WTC11 (cell line): ENCODE measurements at regions not wholly inside any gene's neighbourhood (a gene's known extent, or its start where the extent isn't known, plus 50 kb on each side); places are given as distances from the start of the nearest gene placed in this dataset.

Experiments
- ATAC-seq: fragments of 200-7000 bp; cut with Tn5 transposase; 2 replicates; pipeline ENCODE4 v1.10.0; 2021; ENCODE audit warnings: mild to moderate bottlenecking, moderate library complexity
- CTCF ChIA-PET: fragments of 300-600 bp; sonication (Branson Sonifier 250); formaldehyde crosslinking; loops from one replicate; lab custom pipeline; 2021; ENCODE audit warnings: antibody characterized with exemption; lab: Charles Lee
- POLR2A ChIA-PET: fragments of 350-600 bp; sonication (Branson Sonifier 250); formaldehyde crosslinking; loops from one replicate; lab custom pipeline; 2021; ENCODE audit warnings: antibody characterized with exemption; lab: Charles Lee
- DNase-seq: peaks from one replicate; pipeline ENCODE4 v3.0.0; 2021; ENCODE audit warnings: low spot score
- H3K27ac Mint-ChIP-seq: 2 replicates; pipeline ENCODE4 v1.8.0; 2021; ENCODE audit warnings: mixed read lengths
- H3K27me3 Mint-ChIP-seq: 2 replicates; pipeline ENCODE4 v1.8.0; 2021; ENCODE audit warnings: low read depth, mild to moderate bottlenecking, moderate library complexity, mixed read lengths
- H3K36me3 Mint-ChIP-seq: 2 replicates; pipeline ENCODE4 v1.8.0; 2021; ENCODE audit warnings: mixed read lengths
- H3K4me1 Mint-ChIP-seq: 2 replicates; pipeline ENCODE4 v1.8.0; 2022; ENCODE audit warnings: mixed read lengths
- H3K4me3 Mint-ChIP-seq: 2 replicates; pipeline ENCODE4 v1.8.0; 2021; ENCODE audit warnings: mild to moderate bottlenecking, moderate library complexity, mixed read lengths
- H3K9me3 Mint-ChIP-seq: 2 replicates; pipeline ENCODE4 v1.8.0; 2021; ENCODE audit warnings: mixed read lengths
- ATF6 ChIP-seq: sonication (generic); formaldehyde crosslinking; IDR thresholded peaks from 2 replicates; pipeline ENCODE4 v1.8.1; 2023; ENCODE audit warnings: mild to moderate bottlenecking, missing genetic modification reagents
- CREB1 ChIP-seq: sonication (generic); formaldehyde crosslinking; IDR thresholded peaks from 2 replicates; pipeline ENCODE4 v1.8.0; 2023; ENCODE audit warnings: mild to moderate bottlenecking, missing genetic modification reagents
- ELF4 ChIP-seq: sonication (generic); formaldehyde crosslinking; IDR thresholded peaks from 2 replicates; pipeline ENCODE4 v1.8.1; 2022; ENCODE audit warnings: low read depth, mild to moderate bottlenecking, moderate library complexity, missing genetic modification reagents
- FOXP4 ChIP-seq: sonication (generic); formaldehyde crosslinking; IDR thresholded peaks from 2 replicates; pipeline ENCODE4 v1.8.0; 2022; ENCODE audit warnings: mild to moderate bottlenecking, missing genetic modification reagents
- HMGXB4 ChIP-seq: sonication (generic); formaldehyde crosslinking; IDR thresholded peaks from 2 replicates; pipeline ENCODE4 v1.8.1; 2023; ENCODE audit warnings: mild to moderate bottlenecking, moderate library complexity, missing genetic modification reagents
- JAZF1 ChIP-seq: fragments of 250-450 bp; sonication (Bioruptor Pico); IDR thresholded peaks from 2 replicates; pipeline ENCODE4 v1.9.0; 2021; ENCODE audit warnings: moderate library complexity, mild to moderate bottlenecking, inconsistent platforms
- JUN ChIP-seq: sonication (generic); formaldehyde crosslinking; IDR thresholded peaks from 2 replicates; pipeline ENCODE4 v1.8.0; 2023; ENCODE audit warnings: mild to moderate bottlenecking, missing genetic modification reagents
- MXD4 ChIP-seq: fragments of 250-450 bp; sonication (Bioruptor Pico); IDR thresholded peaks from 2 replicates; pipeline ENCODE4 v1.8.0; 2021; ENCODE audit warnings: mild to moderate bottlenecking, moderate library complexity, borderline replicate concordance
- NFE2L1 ChIP-seq: sonication (generic); formaldehyde crosslinking; IDR thresholded peaks from 2 replicates; pipeline ENCODE4 v1.8.1; 2023; ENCODE audit warnings: missing genetic modification reagents
- RELA ChIP-seq: sonication (generic); formaldehyde crosslinking; IDR thresholded peaks from 2 replicates; pipeline ENCODE4 v1.8.1; 2022; ENCODE audit warnings: missing genetic modification reagents, mild to moderate bottlenecking, borderline replicate concordance
- SMAD4 ChIP-seq: sonication (generic); formaldehyde crosslinking; IDR thresholded peaks from 2 replicates; pipeline ENCODE4 v1.8.0; 2022; ENCODE audit warnings: mild to moderate bottlenecking, missing genetic modification reagents
- SP1 ChIP-seq: sonication (generic); formaldehyde crosslinking; conservative IDR thresholded peaks from 2 replicates; pipeline ENCODE4 v1.8.1; 2022; ENCODE audit warnings: missing genetic modification reagents
- ZBTB21 ChIP-seq: sonication (generic); formaldehyde crosslinking; IDR thresholded peaks from 2 replicates; pipeline ENCODE4 v1.8.1; 2023; ENCODE audit warnings: mild to moderate bottlenecking, missing genetic modification reagents, borderline replicate concordance
- ZNF232 ChIP-seq: sonication (generic); formaldehyde crosslinking; IDR thresholded peaks from 2 replicates; pipeline ENCODE4 v1.8.0; 2022; ENCODE audit warnings: mild to moderate bottlenecking, missing genetic modification reagents
- ZNF263 ChIP-seq: sonication (generic); formaldehyde crosslinking; IDR thresholded peaks from 2 replicates; pipeline ENCODE4 v1.8.1; 2022; ENCODE audit warnings: low read depth, mild to moderate bottlenecking, moderate library complexity, missing genetic modification reagents
- ZNF671 ChIP-seq: fragments of 250-450 bp; sonication (Bioruptor Pico); IDR thresholded peaks from 2 replicates; pipeline ENCODE4 v1.8.0; 2021; ENCODE audit warnings: mild to moderate bottlenecking
- TF ChIP-seq, protein P1 (sequence below): sonication (generic); formaldehyde crosslinking; IDR thresholded peaks from 2 replicates; pipeline ENCODE4 v1.8.1; 2023; ENCODE audit warnings: mild to moderate bottlenecking, missing genetic modification reagents
- TF ChIP-seq, protein P2 (sequence below): sonication (generic); formaldehyde crosslinking; IDR thresholded peaks from 2 replicates; pipeline ENCODE4 v1.8.0; 2023; ENCODE audit warnings: missing genetic modification reagents, mild to moderate bottlenecking, borderline replicate concordance
- TF ChIP-seq, protein P3 (sequence below): fragments of 250-450 bp; sonication (Bioruptor Pico); IDR thresholded peaks from 2 replicates; pipeline ENCODE4 v2.1.2; 2022; ENCODE audit warnings: mild to moderate bottlenecking, moderate library complexity

GRCh38 chr12:71045781-71046180, 112.0 kb downstream of the TSPAN8 start:
- DNase-seq, result no peak
- no peak overlapping the region for H3K27ac Mint-ChIP-seq
- peaks cover 8% of the 10 kb centered on the region for H3K4me1 Mint-ChIP-seq
- H3K9me3 Mint-ChIP-seq, result peaks cover 26% of the 10 kb centered on the region
- CTCF ChIA-PET, result no interaction called here
- POLR2A ChIA-PET, result no interaction called here
- TF ChIP-seq ZNF263 (no peak), NFE2L1 (CRISPR knock-in tag) (no peak)
- H3K4me3 Mint-ChIP-seq, result no peak overlapping the region
- H3K36me3 Mint-ChIP-seq, result no peaks in the 10 kb centered on the region
- H3K27me3 Mint-ChIP-seq, result no peaks in the 10 kb centered on the region
- ATAC-seq, result no peak

- Mint-ChIP-seq H3K27ac (no peak overlapping the region), H3K4me1 (peaks cover 8% of the 10 kb centered on the region), H3K4me3 (no peak overlapping the region), H3K9me3 (peaks cover 24% of the 10 kb centered on the region), H3K36me3 (no peaks in the 10 kb centered on the region; the same call in 1 of the 2 replicates), H3K27me3 (no peaks in the 10 kb centered on the region)
- CTCF ChIA-PET, result no interaction called here
- TF ChIP-seq ATF6 (CRISPR knock-in tag), result no peak
- TF ChIP-seq JAZF1 (CRISPR knock-in tag), result no peak
- no peak for TF ChIP-seq FOXP4 (CRISPR knock-in tag)
- no peak for TF ChIP-seq ZNF671
- TF ChIP-seq, protein P1, sequence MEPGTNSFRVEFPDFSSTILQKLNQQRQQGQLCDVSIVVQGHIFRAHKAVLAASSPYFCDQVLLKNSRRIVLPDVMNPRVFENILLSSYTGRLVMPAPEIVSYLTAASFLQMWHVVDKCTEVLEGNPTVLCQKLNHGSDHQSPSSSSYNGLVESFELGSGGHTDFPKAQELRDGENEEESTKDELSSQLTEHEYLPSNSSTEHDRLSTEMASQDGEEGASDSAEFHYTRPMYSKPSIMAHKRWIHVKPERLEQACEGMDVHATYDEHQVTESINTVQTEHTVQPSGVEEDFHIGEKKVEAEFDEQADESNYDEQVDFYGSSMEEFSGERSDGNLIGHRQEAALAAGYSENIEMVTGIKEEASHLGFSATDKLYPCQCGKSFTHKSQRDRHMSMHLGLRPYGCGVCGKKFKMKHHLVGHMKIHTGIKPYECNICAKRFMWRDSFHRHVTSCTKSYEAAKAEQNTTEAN (CRISPR knock-in tag), result no peak
- no peak for TF ChIP-seq ZNF232 (CRISPR knock-in tag)
- POLR2A ChIA-PET, result no interaction called here
- DNase-seq (no peak), ATAC-seq (no peak)
These were observed 116.3 kb downstream of the TSPAN8 start for GRCh38 chr12:71041476-71041875.

- ChIA-PET POLR2A (no interaction called here), CTCF (no interaction called here)
- DNase-seq (no peak), ATAC-seq (no peak)
- Mint-ChIP-seq H3K4me3 (no peak overlapping the region), H3K9me3 (peaks cover 19% of the 10 kb centered on the region), H3K27me3 (no peaks in the 10 kb centered on the region), H3K36me3 (no peaks in the 10 kb centered on the region; the same call in 1 of the 2 replicates), H3K27ac (no peak overlapping the region), H3K4me1 (no peaks in the 10 kb centered on the region)
- TF ChIP-seq MXD4 (no peak), JUN (CRISPR knock-in tag) (no peak), SP1 (CRISPR knock-in tag) (no peak), ZBTB21 (no peak), ELF4 (no peak), CREB1 (no peak), SMAD4 (CRISPR knock-in tag) (no peak), HMGXB4 (CRISPR knock-in tag) (no peak), RELA (CRISPR knock-in tag) (no peak)
- TF ChIP-seq, protein P2, sequence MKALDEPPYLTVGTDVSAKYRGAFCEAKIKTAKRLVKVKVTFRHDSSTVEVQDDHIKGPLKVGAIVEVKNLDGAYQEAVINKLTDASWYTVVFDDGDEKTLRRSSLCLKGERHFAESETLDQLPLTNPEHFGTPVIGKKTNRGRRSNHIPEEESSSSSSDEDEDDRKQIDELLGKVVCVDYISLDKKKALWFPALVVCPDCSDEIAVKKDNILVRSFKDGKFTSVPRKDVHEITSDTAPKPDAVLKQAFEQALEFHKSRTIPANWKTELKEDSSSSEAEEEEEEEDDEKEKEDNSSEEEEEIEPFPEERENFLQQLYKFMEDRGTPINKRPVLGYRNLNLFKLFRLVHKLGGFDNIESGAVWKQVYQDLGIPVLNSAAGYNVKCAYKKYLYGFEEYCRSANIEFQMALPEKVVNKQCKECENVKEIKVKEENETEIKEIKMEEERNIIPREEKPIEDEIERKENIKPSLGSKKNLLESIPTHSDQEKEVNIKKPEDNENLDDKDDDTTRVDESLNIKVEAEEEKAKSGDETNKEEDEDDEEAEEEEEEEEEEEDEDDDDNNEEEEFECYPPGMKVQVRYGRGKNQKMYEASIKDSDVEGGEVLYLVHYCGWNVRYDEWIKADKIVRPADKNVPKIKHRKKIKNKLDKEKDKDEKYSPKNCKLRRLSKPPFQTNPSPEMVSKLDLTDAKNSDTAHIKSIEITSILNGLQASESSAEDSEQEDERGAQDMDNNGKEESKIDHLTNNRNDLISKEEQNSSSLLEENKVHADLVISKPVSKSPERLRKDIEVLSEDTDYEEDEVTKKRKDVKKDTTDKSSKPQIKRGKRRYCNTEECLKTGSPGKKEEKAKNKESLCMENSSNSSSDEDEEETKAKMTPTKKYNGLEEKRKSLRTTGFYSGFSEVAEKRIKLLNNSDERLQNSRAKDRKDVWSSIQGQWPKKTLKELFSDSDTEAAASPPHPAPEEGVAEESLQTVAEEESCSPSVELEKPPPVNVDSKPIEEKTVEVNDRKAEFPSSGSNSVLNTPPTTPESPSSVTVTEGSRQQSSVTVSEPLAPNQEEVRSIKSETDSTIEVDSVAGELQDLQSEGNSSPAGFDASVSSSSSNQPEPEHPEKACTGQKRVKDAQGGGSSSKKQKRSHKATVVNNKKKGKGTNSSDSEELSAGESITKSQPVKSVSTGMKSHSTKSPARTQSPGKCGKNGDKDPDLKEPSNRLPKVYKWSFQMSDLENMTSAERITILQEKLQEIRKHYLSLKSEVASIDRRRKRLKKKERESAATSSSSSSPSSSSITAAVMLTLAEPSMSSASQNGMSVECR (CRISPR knock-in tag), result no peak
- TF ChIP-seq, protein P3, sequence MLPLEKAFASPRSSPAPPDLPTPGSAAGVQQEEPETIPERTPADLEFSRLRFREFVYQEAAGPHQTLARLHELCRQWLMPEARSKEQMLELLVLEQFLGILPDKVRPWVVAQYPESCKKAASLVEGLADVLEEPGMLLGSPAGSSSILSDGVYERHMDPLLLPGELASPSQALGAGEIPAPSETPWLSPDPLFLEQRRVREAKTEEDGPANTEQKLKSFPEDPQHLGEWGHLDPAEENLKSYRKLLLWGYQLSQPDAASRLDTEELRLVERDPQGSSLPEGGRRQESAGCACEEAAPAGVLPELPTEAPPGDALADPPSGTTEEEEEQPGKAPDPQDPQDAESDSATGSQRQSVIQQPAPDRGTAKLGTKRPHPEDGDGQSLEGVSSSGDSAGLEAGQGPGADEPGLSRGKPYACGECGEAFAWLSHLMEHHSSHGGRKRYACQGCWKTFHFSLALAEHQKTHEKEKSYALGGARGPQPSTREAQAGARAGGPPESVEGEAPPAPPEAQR, result no peak
These were observed 118.4 kb upstream of the PTPRR start for GRCh38 chr12:71038960-71039359.
